Kasumi-1 (cell line): ENCODE measurements at regions not wholly inside any gene's neighbourhood (a gene's known extent, or its start where the extent isn't known, plus 50 kb on each side); places are given as distances from the start of the nearest gene placed in this dataset.
"Not testable (repeated sequence)": the region's sequence is repeated elsewhere in the genome, so short reads cannot be mapped to it uniquely, and the experiment has no call there.

ENCODE experiments used
- DNase-seq, 2 experiments: peaks; one replicate each; lab custom pipeline; 2025; lab: John Stamatoyannopoulos, UW

GRCh38 chr10:90180886-90181691 is 479.7 kb downstream of the KIF20B start:
- no peak for DNase-seq

- no peak for DNase-seq
These were observed 491.4 kb downstream of the KIF20B start for GRCh38 chr10:90192825-90193224.

- no peak for DNase-seq
These were observed 492.0 kb downstream of the KIF20B start for GRCh38 chr10:90193240-90193985.

- DNase-seq: no peak
These were observed 494.0 kb downstream of the KIF20B start for GRCh38 chr10:90195288-90195840.

- no peak for DNase-seq
These were observed 496.4 kb downstream of the KIF20B start for GRCh38 chr10:90197766-90198165.

GRCh38 chr10:90199093-90199492 is 497.7 kb downstream of the KIF20B start:
- DNase-seq: no peak

- no peak for DNase-seq
These were observed 498.1 kb downstream of the KIF20B start for GRCh38 chr10:90199513-90199912.

- no peak for DNase-seq
These were observed 503.0 kb downstream of the KIF20B start for GRCh38 chr10:90204131-90204955.

- no peak for DNase-seq
These were observed 503.5 kb downstream of the KIF20B start for GRCh38 chr10:90204956-90205314.

- no peak for DNase-seq
These were observed 503.9 kb downstream of the KIF20B start for GRCh38 chr10:90205340-90205739.

GRCh38 chr10:90213346-90213745 is 512.0 kb downstream of the KIF20B start:
- no peak for DNase-seq

GRCh38 chr10:90218846-90219245 is 517.5 kb downstream of the KIF20B start:
- no peak for DNase-seq

- no peak for DNase-seq
These were observed 521.0 kb downstream of the KIF20B start for GRCh38 chr10:90222372-90222771.

- no peak for DNase-seq
These were observed 521.5 kb downstream of the KIF20B start for GRCh38 chr10:90222939-90223338.

GRCh38 chr10:90224791-90225566 is 523.6 kb downstream of the KIF20B start:
- DNase-seq: no peak

GRCh38 chr10:90226517-90226916 is 525.1 kb downstream of the KIF20B start:
- no peak for DNase-seq

- no peak for DNase-seq
These were observed 525.8 kb downstream of the KIF20B start for GRCh38 chr10:90227217-90227656.

GRCh38 chr10:90227786-90228185 is 526.4 kb downstream of the KIF20B start:
- DNase-seq: no peak

- DNase-seq: no peak
These were observed 528.1 kb downstream of the KIF20B start for GRCh38 chr10:90229486-90229885.

- not testable (repeated sequence) for DNase-seq
These were observed 532.4 kb downstream of the KIF20B start for GRCh38 chr10:90233805-90234204.

- DNase-seq: no peak
These were observed 544.2 kb downstream of the KIF20B start for GRCh38 chr10:90245623-90246022.
